ENCODE measurements at regions not wholly inside any gene's neighbourhood (a gene's known extent, or its start where the extent isn't known, plus 50 kb on each side); places are given as distances from the start of the nearest gene placed in this dataset.
"Not testable (repeated sequence)": the region's sequence is repeated elsewhere in the genome, so short reads cannot be mapped to it uniquely, and the experiment has no call there.

- Mint-ChIP-seq H3K4me1 (peaks cover 6% of the 10 kb centered on the region), H3K4me3 (no peak overlapping the region), H3K9me3 (ENCODE audit: low read depth) (no peaks in the 10 kb centered on the region), H3K36me3 (ENCODE audit: low read depth) (no peaks in the 10 kb centered on the region), H3K27me3 (no peaks in the 10 kb centered on the region), H3K27ac (no peak overlapping the region)
- ATAC-seq: no peak
- intact Hi-C loops (cut with DNase I, micrococcal nuclease): no loop called here
- CTCF ChIA-PET: interaction anchor here (0.8 kb wide), 1 partner anchor 483 kb away, joined by 3 read pairs; no protein-coding TSS in a partner anchor
- no peak for DNase-seq
- POLR2A ChIA-PET: no interaction called here
Observed at GRCh38 chr6:168852376-168852884, 401.2 kb downstream of the THBS2 start.

GRCh38 chr6:168851460-168852375, 401.9 kb downstream of the THBS2 start:
- Mint-ChIP-seq H3K9me3 (ENCODE audit: low read depth) (no peaks in the 10 kb centered on the region), H3K4me3 (no peak overlapping the region), H3K27me3 (no peaks in the 10 kb centered on the region), H3K27ac (no peak overlapping the region), H3K36me3 (ENCODE audit: low read depth) (no peaks in the 10 kb centered on the region), H3K4me1 (peaks cover 6% of the 10 kb centered on the region)
- DNase-seq: no peak
- ChIA-PET CTCF (interaction anchor here (0.8 kb wide), 2 partner anchors 19 to 770 kb away, joined by 3 read pairs; no protein-coding TSS in a partner anchor), POLR2A (no interaction called here)
- intact Hi-C loops (cut with DNase I, micrococcal nuclease): no loop called here
- no peak for ATAC-seq

GRCh38 chr6:168850027-168850736, 403.5 kb downstream of the THBS2 start:
- POLR2A ChIA-PET; CTCF ChIA-PET; ATAC-seq; H3K27me3 Mint-ChIP-seq; DNase-seq; H3K36me3 Mint-ChIP-seq (ENCODE audit: low read depth); H3K4me3 Mint-ChIP-seq; H3K27ac Mint-ChIP-seq; H3K4me1 Mint-ChIP-seq; intact Hi-C loops (cut with DNase I, micrococcal nuclease); H3K9me3 Mint-ChIP-seq (ENCODE audit: low read depth): not testable (repeated sequence)

- no peaks in the 10 kb centered on the region for H3K9me3 Mint-ChIP-seq (ENCODE audit: low read depth)
- no peaks in the 10 kb centered on the region for H3K36me3 Mint-ChIP-seq (ENCODE audit: low read depth)
- ATAC-seq (no peak), DNase-seq (no peak)
- intact Hi-C loops (cut with DNase I, micrococcal nuclease): no loop called here
- POLR2A ChIA-PET: no interaction called here
- H3K4me3 Mint-ChIP-seq: no peak overlapping the region
- no peaks in the 10 kb centered on the region for H3K27me3 Mint-ChIP-seq
- H3K4me1 Mint-ChIP-seq: peaks cover 6% of the 10 kb centered on the region
- H3K27ac Mint-ChIP-seq: no peak overlapping the region
- CTCF ChIA-PET: no interaction called here
Observed at GRCh38 chr6:168849459-168849858, 404.2 kb downstream of the THBS2 start.

GRCh38 chr6:168848797-168849196, 404.8 kb downstream of the THBS2 start:
- no peak overlapping the region for H3K27ac Mint-ChIP-seq
- no peaks in the 10 kb centered on the region for H3K9me3 Mint-ChIP-seq (ENCODE audit: low read depth)
- DNase-seq (no peak), ATAC-seq (no peak)
- H3K27me3 Mint-ChIP-seq: no peaks in the 10 kb centered on the region
- no peak overlapping the region for H3K4me3 Mint-ChIP-seq
- intact Hi-C loops (cut with DNase I, micrococcal nuclease): no loop called here
- peaks cover 6% of the 10 kb centered on the region for H3K4me1 Mint-ChIP-seq
- POLR2A ChIA-PET: no interaction called here
- H3K36me3 Mint-ChIP-seq (ENCODE audit: low read depth): no peaks in the 10 kb centered on the region
- CTCF ChIA-PET: no interaction called here

- Mint-ChIP-seq H3K27me3 (no peaks in the 10 kb centered on the region), H3K9me3 (ENCODE audit: low read depth) (no peaks in the 10 kb centered on the region), H3K36me3 (ENCODE audit: low read depth) (no peaks in the 10 kb centered on the region), H3K4me3 (no peak overlapping the region), H3K27ac (no peak overlapping the region), H3K4me1 (no peaks in the 10 kb centered on the region)
- ChIA-PET POLR2A (no interaction called here), CTCF (interaction anchor here (0.6 kb wide), 1 partner anchor 40 kb away, joined by 3 read pairs; no protein-coding TSS in a partner anchor)
- no peak for ATAC-seq
- DNase-seq: no peak
- intact Hi-C loops (cut with DNase I, micrococcal nuclease): no loop called here
Observed at GRCh38 chr6:168844821-168845609, 404.0 kb downstream of the SMOC2 start.

- ATAC-seq; H3K4me1 Mint-ChIP-seq; H3K4me3 Mint-ChIP-seq; H3K27ac Mint-ChIP-seq; CTCF ChIA-PET; H3K9me3 Mint-ChIP-seq (ENCODE audit: low read depth); H3K27me3 Mint-ChIP-seq; H3K36me3 Mint-ChIP-seq (ENCODE audit: low read depth); DNase-seq; intact Hi-C loops (cut with DNase I, micrococcal nuclease); POLR2A ChIA-PET: not testable (repeated sequence)
Observed at GRCh38 chr6:168842632-168843212, 401.7 kb downstream of the SMOC2 start.

- CTCF ChIA-PET: no interaction called here
- Mint-ChIP-seq H3K27me3 (peaks cover 2% of the 10 kb centered on the region), H3K4me1 (no peaks in the 10 kb centered on the region), H3K9me3 (ENCODE audit: low read depth) (peaks cover 1% of the 10 kb centered on the region), H3K36me3 (ENCODE audit: low read depth) (no peaks in the 10 kb centered on the region), H3K4me3 (no peak overlapping the region), H3K27ac (no peak overlapping the region)
- DNase-seq (no peak), ATAC-seq (no peak)
- intact Hi-C loops (cut with DNase I, micrococcal nuclease): no loop called here
- POLR2A ChIA-PET: no interaction called here
Observed at GRCh38 chr6:168841609-168842278, 400.8 kb downstream of the SMOC2 start.

- not testable (repeated sequence) for H3K4me1 Mint-ChIP-seq
Observed at GRCh38 chr6:168840932-168841331, 399.9 kb downstream of the SMOC2 start.

GRCh38 chr6:168840299-168840698, 399.3 kb downstream of the SMOC2 start:
- POLR2A ChIA-PET: not testable (repeated sequence)

More at GRCh38 chr6:168840932-168841331, 399.9 kb downstream of the SMOC2 start:
- H3K27ac Mint-ChIP-seq; CTCF ChIA-PET; H3K27me3 Mint-ChIP-seq; intact Hi-C loops (cut with DNase I, micrococcal nuclease); H3K9me3 Mint-ChIP-seq (ENCODE audit: low read depth); H3K36me3 Mint-ChIP-seq (ENCODE audit: low read depth); POLR2A ChIA-PET; DNase-seq; ATAC-seq; H3K4me3 Mint-ChIP-seq: not testable (repeated sequence)

GRCh38 chr6:168838037-168838399, 397.0 kb downstream of the SMOC2 start:
- H3K4me1 Mint-ChIP-seq: no peaks in the 10 kb centered on the region
- CTCF ChIA-PET: interaction anchor here (1.0 kb wide), 1 partner anchor 111 kb away, joined by 3 read pairs; no protein-coding TSS in a partner anchor
- intact Hi-C loops (cut with DNase I, micrococcal nuclease): no loop called here
- no peak for ATAC-seq
- no peak overlapping the region for H3K4me3 Mint-ChIP-seq
- no peak overlapping the region for H3K27ac Mint-ChIP-seq
- H3K36me3 Mint-ChIP-seq (ENCODE audit: low read depth): no peaks in the 10 kb centered on the region
- H3K27me3 Mint-ChIP-seq: peaks cover 11% of the 10 kb centered on the region
- POLR2A ChIA-PET: no interaction called here
- peaks cover 1% of the 10 kb centered on the region for H3K9me3 Mint-ChIP-seq (ENCODE audit: low read depth)
- DNase-seq: no peak

More at GRCh38 chr6:168840299-168840698, 399.3 kb downstream of the SMOC2 start:
- H3K36me3 Mint-ChIP-seq (ENCODE audit: low read depth); intact Hi-C loops (cut with DNase I, micrococcal nuclease); H3K27me3 Mint-ChIP-seq; ATAC-seq; H3K27ac Mint-ChIP-seq; CTCF ChIA-PET; DNase-seq; H3K4me3 Mint-ChIP-seq; H3K9me3 Mint-ChIP-seq (ENCODE audit: low read depth); H3K4me1 Mint-ChIP-seq: not testable (repeated sequence)

Data from activated CD4-positive, alpha-beta T cell treated with anti-CD3 and anti-CD28 coated beads for 36 hours (primary cell).